ENCODE measurements at regions not wholly inside any gene's neighbourhood (a gene's known extent, or its start where the extent isn't known, plus 50 kb on each side); places are given as distances from the start of the nearest gene placed in this dataset.

GRCh38 chr1:87472716-87473115 lies 144.0 kb downstream of the LMO4 start:
- no peak for TF ChIP-seq CTCF (IDR thresholded peaks at IDR 0.05; ENCODE audit: insufficient read depth, low read depth, low read length)
- no peak for TF ChIP-seq EZH2 (IDR thresholded peaks at IDR 0.05; ENCODE audit: insufficient read depth, low read length)
- Histone ChIP-seq H3K4me2 (ENCODE audit: low read length) (no peak overlapping the region), H3K27ac (ENCODE audit: low read depth, low read length) (no peak overlapping the region), H3K36me3 (ENCODE audit: insufficient read depth, low read length) (no peaks in the 10 kb centered on the region), H3K4me1 (ENCODE audit: insufficient read depth, low read length) (no peaks in the 10 kb centered on the region), H3K27me3 (ENCODE audit: insufficient read depth, low read length) (no peaks in the 10 kb centered on the region), H3K79me2 (ENCODE audit: insufficient read depth, low read length) (no peaks in the 10 kb centered on the region), H4K20me1 (ENCODE audit: insufficient read depth, low read length) (no peaks in the 10 kb centered on the region), H3K9me3 (ENCODE audit: insufficient read depth, low read depth, low read length) (no peaks in the 10 kb centered on the region), H2AFZ (ENCODE audit: low read depth, low read length) (no peak overlapping the region), H3K4me3 (ENCODE audit: insufficient read depth, low read depth, low read length) (no peak overlapping the region), H3K9ac (ENCODE audit: low read length) (no peak overlapping the region)
- no peaks in the 10 kb centered on the region for H3K9me3 Mint-ChIP-seq (ENCODE audit: unreplicated experiment)
- no peaks in the 10 kb centered on the region for H3K36me3 Mint-ChIP-seq (ENCODE audit: low read depth, unreplicated experiment)
- no peak for DNase-seq (ENCODE audit: low read depth)
- no peak for FAIRE-seq
- H3K27ac Mint-ChIP-seq (ENCODE audit: unreplicated experiment): no peak overlapping the region
- H3K4me3 Mint-ChIP-seq (ENCODE audit: unreplicated experiment): no peak overlapping the region
- peaks cover 2% of the 10 kb centered on the region for H3K27me3 Mint-ChIP-seq (ENCODE audit: low read depth, unreplicated experiment)
- peaks cover 2% of the 10 kb centered on the region for H3K4me1 Mint-ChIP-seq (ENCODE audit: low read depth, unreplicated experiment)

- no peak overlapping the region for H3K4me3 ChIP-seq (ENCODE audit: insufficient read depth, low read depth, low read length)
- no peaks in the 10 kb centered on the region for H3K4me1 ChIP-seq (ENCODE audit: insufficient read depth, low read length)
- no peak overlapping the region for H2AFZ ChIP-seq (ENCODE audit: low read depth, low read length)
- TF ChIP-seq EZH2 (IDR thresholded peaks at IDR 0.05; ENCODE audit: insufficient read depth, low read length) (no peak), CTCF (IDR thresholded peaks at IDR 0.05; ENCODE audit: insufficient read depth, low read depth, low read length) (no peak)
- H3K27ac ChIP-seq (ENCODE audit: low read depth, low read length): no peak overlapping the region
- FAIRE-seq: no peak
- no peak overlapping the region for H3K9ac ChIP-seq (ENCODE audit: low read length)
- Mint-ChIP-seq H3K27ac (ENCODE audit: unreplicated experiment) (no peak overlapping the region), H3K9me3 (ENCODE audit: unreplicated experiment) (no peaks in the 10 kb centered on the region), H3K36me3 (ENCODE audit: low read depth, unreplicated experiment) (no peaks in the 10 kb centered on the region), H3K4me1 (ENCODE audit: low read depth, unreplicated experiment) (peaks cover 2% of the 10 kb centered on the region), H3K4me3 (ENCODE audit: unreplicated experiment) (no peak overlapping the region), H3K27me3 (ENCODE audit: low read depth, unreplicated experiment) (peaks cover 2% of the 10 kb centered on the region)
- H4K20me1 ChIP-seq (ENCODE audit: insufficient read depth, low read length): no peaks in the 10 kb centered on the region
- H3K27me3 ChIP-seq (ENCODE audit: insufficient read depth, low read length): no peaks in the 10 kb centered on the region
- peak; percentile 22 for DNase-seq (ENCODE audit: low read depth)
- H3K4me2 ChIP-seq (ENCODE audit: low read length): no peak overlapping the region
- H3K36me3 ChIP-seq (ENCODE audit: insufficient read depth, low read length): no peaks in the 10 kb centered on the region
- no peaks in the 10 kb centered on the region for H3K9me3 ChIP-seq (ENCODE audit: insufficient read depth, low read depth, low read length)
- no peaks in the 10 kb centered on the region for H3K79me2 ChIP-seq (ENCODE audit: insufficient read depth, low read length)
Observed at GRCh38 chr1:87473203-87473661, 144.6 kb downstream of the LMO4 start.

GRCh38 chr1:87474098-87474497 lies 145.4 kb downstream of the LMO4 start:
- H3K27me3 Mint-ChIP-seq (ENCODE audit: low read depth, unreplicated experiment): peaks cover 2% of the 10 kb centered on the region
- peaks cover 5% of the 10 kb centered on the region for H3K4me1 Mint-ChIP-seq (ENCODE audit: low read depth, unreplicated experiment)
- Histone ChIP-seq H3K4me1 (ENCODE audit: insufficient read depth, low read length) (no peaks in the 10 kb centered on the region), H2AFZ (ENCODE audit: low read depth, low read length) (no peak overlapping the region), H3K4me3 (ENCODE audit: insufficient read depth, low read depth, low read length) (no peak overlapping the region), H3K36me3 (ENCODE audit: insufficient read depth, low read length) (no peaks in the 10 kb centered on the region), H4K20me1 (ENCODE audit: insufficient read depth, low read length) (no peaks in the 10 kb centered on the region), H3K9me3 (ENCODE audit: insufficient read depth, low read depth, low read length) (no peaks in the 10 kb centered on the region), H3K4me2 (ENCODE audit: low read length) (no peak overlapping the region), H3K27ac (ENCODE audit: low read depth, low read length) (no peak overlapping the region), H3K9ac (ENCODE audit: low read length) (no peak overlapping the region), H3K27me3 (ENCODE audit: insufficient read depth, low read length) (no peaks in the 10 kb centered on the region), H3K79me2 (ENCODE audit: insufficient read depth, low read length) (no peaks in the 10 kb centered on the region)
- H3K36me3 Mint-ChIP-seq (ENCODE audit: low read depth, unreplicated experiment): no peaks in the 10 kb centered on the region
- H3K9me3 Mint-ChIP-seq (ENCODE audit: unreplicated experiment): no peaks in the 10 kb centered on the region
- H3K27ac Mint-ChIP-seq (ENCODE audit: unreplicated experiment): no peak overlapping the region
- DNase-seq (ENCODE audit: low read depth) (no peak), FAIRE-seq (no peak)
- no peak overlapping the region for H3K4me3 Mint-ChIP-seq (ENCODE audit: unreplicated experiment)
- TF ChIP-seq EZH2 (IDR thresholded peaks at IDR 0.05; ENCODE audit: insufficient read depth, low read length) (no peak), CTCF (IDR thresholded peaks at IDR 0.05; ENCODE audit: insufficient read depth, low read depth, low read length) (no peak)
